ENCODE measurements at regions not wholly inside any gene's neighbourhood (a gene's known extent, or its start where the extent isn't known, plus 50 kb on each side); places are given as distances from the start of the nearest gene placed in this dataset.

DNA sequence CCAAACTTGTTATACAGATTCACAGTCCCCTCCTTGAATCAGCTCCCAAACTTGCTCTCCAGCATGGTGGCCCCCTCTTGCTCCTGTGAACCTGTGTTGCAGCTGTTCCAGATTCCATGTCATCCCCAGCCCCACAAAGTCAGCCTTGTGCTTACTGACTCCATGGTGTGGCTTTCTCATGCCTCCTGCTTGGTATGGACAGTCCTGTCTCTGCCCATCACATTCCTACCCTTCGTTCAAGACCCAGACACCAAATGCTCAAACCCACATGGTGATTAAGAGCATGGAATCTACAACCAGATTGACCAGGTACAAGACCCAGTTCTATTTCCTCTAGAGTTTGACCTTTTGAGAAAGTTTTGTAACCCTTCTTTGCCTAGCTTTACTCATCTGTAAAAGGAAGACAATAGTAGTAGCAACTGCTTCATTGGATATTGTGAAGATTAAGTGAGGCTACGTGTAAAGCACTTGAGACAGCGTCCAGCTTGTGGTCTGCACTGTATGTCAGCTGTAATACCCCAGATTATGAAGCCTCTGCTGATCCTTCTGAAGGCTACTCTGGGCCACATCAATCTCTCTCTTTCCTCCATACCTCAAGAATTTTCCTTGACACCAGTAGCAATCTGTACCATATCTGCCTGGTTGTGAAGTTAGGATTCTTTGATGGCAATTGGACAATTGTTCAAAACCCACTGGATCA, 146.4 kb upstream of the HAAO start (continued):
- TF ChIP-seq, protein P1, sequence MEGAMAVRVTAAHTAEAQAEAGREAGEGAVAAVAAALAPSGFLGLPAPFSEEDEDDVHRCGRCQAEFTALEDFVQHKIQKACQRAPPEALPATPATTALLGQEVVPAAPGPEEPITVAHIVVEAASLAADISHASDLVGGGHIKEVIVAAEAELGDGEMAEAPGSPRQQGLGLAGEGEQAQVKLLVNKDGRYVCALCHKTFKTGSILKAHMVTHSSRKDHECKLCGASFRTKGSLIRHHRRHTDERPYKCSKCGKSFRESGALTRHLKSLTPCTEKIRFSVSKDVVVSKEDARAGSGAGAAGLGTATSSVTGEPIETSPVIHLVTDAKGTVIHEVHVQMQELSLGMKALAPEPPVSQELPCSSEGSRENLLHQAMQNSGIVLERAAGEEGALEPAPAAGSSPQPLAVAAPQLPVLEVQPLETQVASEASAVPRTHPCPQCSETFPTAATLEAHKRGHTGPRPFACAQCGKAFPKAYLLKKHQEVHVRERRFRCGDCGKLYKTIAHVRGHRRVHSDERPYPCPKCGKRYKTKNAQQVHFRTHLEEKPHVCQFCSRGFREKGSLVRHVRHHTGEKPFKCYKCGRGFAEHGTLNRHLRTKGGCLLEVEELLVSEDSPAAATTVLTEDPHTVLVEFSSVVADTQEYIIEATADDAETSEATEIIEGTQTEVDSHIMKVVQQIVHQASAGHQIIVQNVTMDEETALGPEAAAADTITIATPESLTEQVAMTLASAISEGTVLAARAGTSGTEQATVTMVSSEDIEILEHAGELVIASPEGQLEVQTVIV (IDR thresholded peaks at IDR 0.05; ENCODE audit: borderline replicate concordance, partially characterized antibody): no peak
- TF ChIP-seq YY1 (IDR thresholded peaks at IDR 0.05; ENCODE audit: low read depth, low read length) (no peak), LARP7 (IDR thresholded peaks at IDR 0.05) (no peak)

DNA sequence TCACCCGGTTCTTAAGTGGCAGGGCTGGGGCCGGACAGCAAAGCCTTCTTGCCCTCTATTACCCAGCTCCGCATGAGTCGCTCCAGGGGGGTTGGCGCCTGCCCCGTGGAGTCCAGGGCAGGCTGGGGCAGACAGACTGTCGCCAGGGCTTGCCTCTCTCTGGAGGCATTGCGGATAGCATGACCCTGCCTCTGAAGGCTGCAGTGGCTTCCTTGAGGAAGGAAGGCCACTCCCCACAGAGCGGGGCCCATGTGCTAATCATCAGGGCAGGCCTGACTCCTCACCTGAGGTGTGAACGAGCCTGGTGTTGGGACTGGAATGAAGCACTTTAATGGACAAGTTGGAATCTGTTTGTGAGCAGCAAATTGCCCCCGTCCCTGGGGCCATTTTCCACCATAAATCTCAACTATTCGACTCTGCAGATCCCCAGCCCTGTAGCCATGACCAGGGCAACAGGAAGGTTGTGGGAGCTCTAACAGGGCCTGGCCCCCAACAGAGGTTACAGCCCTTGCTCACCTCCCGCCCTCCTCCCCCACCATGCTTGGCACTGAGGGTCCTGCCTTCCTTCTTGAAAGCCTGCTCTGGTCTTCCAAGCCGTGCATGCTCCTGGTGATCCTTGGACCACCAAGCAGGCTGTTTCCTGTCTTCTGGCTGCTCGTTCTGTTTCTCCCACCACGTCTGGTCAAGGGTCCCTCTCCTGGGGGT, 144.9 kb upstream of the HAAO start:
- in situ Hi-C loops (cut with MboI) (no loop called here), intact Hi-C loops (cut with micrococcal nuclease; ENCODE audit: unreplicated experiment) (no loop called here)
- no TSS peak for BruUV-seq (replicated peaks)
- Histone ChIP-seq H3K4me2 (ENCODE audit: control insufficient read depth, insufficient read depth) (no peak overlapping the region), H3K27me3 (replicated peaks in 1 of 2; ENCODE audit: control insufficient read depth in 2 of 2, insufficient read depth in 2 of 2, low read length in 1 of 2) (no peaks in the 10 kb centered on the region), H3K9me3 (replicated peaks; ENCODE audit: control insufficient read depth, insufficient read depth, low read length) (no peaks in the 10 kb centered on the region), H2AFZ (ENCODE audit: control insufficient read depth, low read depth, low read length) (no peak overlapping the region), H3K4me3 (no peak overlapping the region), H4K20me1 (ENCODE audit: control insufficient read depth, insufficient read depth) (no peaks in the 10 kb centered on the region), H3K36me3 (ENCODE audit: control insufficient read depth in 2 of 2, insufficient read depth in 2 of 2, low read length in 1 of 2) (no peaks in the 10 kb centered on the region), H3K9ac (ENCODE audit: control insufficient read depth, insufficient read depth, low read length) (no peak overlapping the region), H3K4me1 (ENCODE audit: control insufficient read depth, insufficient read depth, low read length) (no peaks in the 10 kb centered on the region; the same call in 1 of the 2 replicates), H3K27ac (ENCODE audit: control insufficient read depth, insufficient read depth) (no peak overlapping the region), H3K79me2 (ENCODE audit: control insufficient read depth, insufficient read depth, low read length) (no peaks in the 10 kb centered on the region)
- ATAC-seq (no peak), FAIRE-seq (no peak), DNase-seq (ENCODE audit: low read depth, low spot score) (no peak)
- CTCF ChIA-PET: interaction anchor here (0.7 to 1.6 kb wide), 2 partner anchors 79 to 1000 kb away, joined by 3 to 4 read pairs; no protein-coding TSS in a partner anchor
- RAD21 ChIA-PET (ENCODE audit: unreplicated experiment): no interaction called here
- SMC1A ChIA-PET (ENCODE audit: uncharacterized antibody, unreplicated experiment): interaction anchor here (1.3 kb wide), 1 partner anchor 78 kb away, joined by 3 read pairs; no protein-coding TSS in a partner anchor
- POLR2A ChIA-PET: no interaction called here
- 34% methylated on average over 16 of the region's 16 CpGs for whole genome bisulfite sequencing (ENCODE audit: insufficient coverage, insufficient replicate concordance, low lambda C conversion rate, missing lambda C conversion rate)
- no peak for TF ChIP-seq CHD1 (IDR thresholded peaks at IDR 0.05; ENCODE audit: low read depth, low read length)
- no peak for TF ChIP-seq RELA (IDR thresholded peaks at IDR 0.05; ENCODE audit: borderline replicate concordance, partially characterized antibody)
- TF ChIP-seq, protein P2, sequence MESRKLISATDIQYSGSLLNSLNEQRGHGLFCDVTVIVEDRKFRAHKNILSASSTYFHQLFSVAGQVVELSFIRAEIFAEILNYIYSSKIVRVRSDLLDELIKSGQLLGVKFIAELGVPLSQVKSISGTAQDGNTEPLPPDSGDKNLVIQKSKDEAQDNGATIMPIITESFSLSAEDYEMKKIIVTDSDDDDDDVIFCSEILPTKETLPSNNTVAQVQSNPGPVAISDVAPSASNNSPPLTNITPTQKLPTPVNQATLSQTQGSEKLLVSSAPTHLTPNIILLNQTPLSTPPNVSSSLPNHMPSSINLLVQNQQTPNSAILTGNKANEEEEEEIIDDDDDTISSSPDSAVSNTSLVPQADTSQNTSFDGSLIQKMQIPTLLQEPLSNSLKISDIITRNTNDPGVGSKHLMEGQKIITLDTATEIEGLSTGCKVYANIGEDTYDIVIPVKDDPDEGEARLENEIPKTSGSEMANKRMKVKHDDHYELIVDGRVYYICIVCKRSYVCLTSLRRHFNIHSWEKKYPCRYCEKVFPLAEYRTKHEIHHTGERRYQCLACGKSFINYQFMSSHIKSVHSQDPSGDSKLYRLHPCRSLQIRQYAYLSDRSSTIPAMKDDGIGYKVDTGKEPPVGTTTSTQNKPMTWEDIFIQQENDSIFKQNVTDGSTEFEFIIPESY (IDR thresholded peaks at IDR 0.05): no peak
- TF ChIP-seq JUND (IDR thresholded peaks at IDR 0.05; ENCODE audit: low read depth, low read length): no peak
- no peak for TF ChIP-seq MYC (IDR thresholded peaks at IDR 0.05; ENCODE audit: insufficient read depth, insufficient read length, insufficient replicate concordance, low read length, severe bottlenecking)
- TF ChIP-seq, protein P3, sequence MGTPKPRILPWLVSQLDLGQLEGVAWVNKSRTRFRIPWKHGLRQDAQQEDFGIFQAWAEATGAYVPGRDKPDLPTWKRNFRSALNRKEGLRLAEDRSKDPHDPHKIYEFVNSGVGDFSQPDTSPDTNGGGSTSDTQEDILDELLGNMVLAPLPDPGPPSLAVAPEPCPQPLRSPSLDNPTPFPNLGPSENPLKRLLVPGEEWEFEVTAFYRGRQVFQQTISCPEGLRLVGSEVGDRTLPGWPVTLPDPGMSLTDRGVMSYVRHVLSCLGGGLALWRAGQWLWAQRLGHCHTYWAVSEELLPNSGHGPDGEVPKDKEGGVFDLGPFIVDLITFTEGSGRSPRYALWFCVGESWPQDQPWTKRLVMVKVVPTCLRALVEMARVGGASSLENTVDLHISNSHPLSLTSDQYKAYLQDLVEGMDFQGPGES (IDR thresholded peaks at IDR 0.05): no peak
- TF ChIP-seq ZNF24 (IDR thresholded peaks at IDR 0.05): no peak
- TF ChIP-seq RAD21 (IDR thresholded peaks at IDR 0.05; ENCODE audit: insufficient read depth, low read depth, low read length): no peak
- no peak for TF ChIP-seq BRCA1 (IDR thresholded peaks at IDR 0.05; ENCODE audit: low read depth, low read length)
